ENCODE measurements at regions not wholly inside any gene's neighbourhood (a gene's known extent, or its start where the extent isn't known, plus 50 kb on each side); places are given as distances from the start of the nearest gene placed in this dataset.

GRCh38 chr22:19579880-19580279 is 55.7 kb upstream of the CLDN5 start:
- Histone ChIP-seq H3K27ac (peak overlapping the region; percentile 51), H3K27me3 (no peaks in the 10 kb centered on the region), H3K4me1 (peaks cover 15% of the 10 kb centered on the region), H3K36me3 (no peaks in the 10 kb centered on the region), H3K4me3 (no peak overlapping the region), H3K9me3 (no peaks in the 10 kb centered on the region)
- intact Hi-C loops (cut with DNase I): no loop called here
- DNase-seq (no peak), ATAC-seq (peak; percentile 69)
- no peak for TF ChIP-seq CTCF (IDR thresholded peaks at IDR 0.05)

- Histone ChIP-seq H3K9me3 (no peaks in the 10 kb centered on the region), H3K27ac (no peak overlapping the region), H3K27me3 (no peaks in the 10 kb centered on the region), H3K4me1 (peaks cover 15% of the 10 kb centered on the region), H3K4me3 (no peak overlapping the region), H3K36me3 (no peaks in the 10 kb centered on the region)
- intact Hi-C loops (cut with DNase I): no loop called here
- TF ChIP-seq CTCF (IDR thresholded peaks at IDR 0.05): no peak
- ATAC-seq (no peak), DNase-seq (no peak)
Observed at GRCh38 chr22:19580291-19580890, 56.2 kb upstream of the CLDN5 start.

GRCh38 chr22:19582033-19582693 is 58.0 kb upstream of the CLDN5 start:
- ATAC-seq: no peak
- Histone ChIP-seq H3K36me3 (no peaks in the 10 kb centered on the region), H3K4me3 (no peak overlapping the region), H3K27me3 (no peaks in the 10 kb centered on the region), H3K9me3 (no peaks in the 10 kb centered on the region), H3K27ac (no peak overlapping the region), H3K4me1 (peaks cover 9% of the 10 kb centered on the region)
- intact Hi-C loops (cut with DNase I): no loop called here
- no peak for TF ChIP-seq CTCF (IDR thresholded peaks at IDR 0.05)
- DNase-seq: no peak

- H3K27me3 ChIP-seq: no peaks in the 10 kb centered on the region
- ATAC-seq (no peak), DNase-seq (no peak)
- H3K27ac ChIP-seq: no peak overlapping the region
- intact Hi-C loops (cut with DNase I): no loop called here
- no peak overlapping the region for H3K4me3 ChIP-seq
- H3K9me3 ChIP-seq: no peaks in the 10 kb centered on the region
- H3K4me1 ChIP-seq: no peaks in the 10 kb centered on the region
- no peaks in the 10 kb centered on the region for H3K36me3 ChIP-seq
- no peak for TF ChIP-seq CTCF (IDR thresholded peaks at IDR 0.05)
Observed at GRCh38 chr22:19586922-19587684, 62.9 kb upstream of the CLDN5 start.

- H3K27me3 ChIP-seq: no peaks in the 10 kb centered on the region
- no peaks in the 10 kb centered on the region for H3K4me1 ChIP-seq
- intact Hi-C loops (cut with DNase I): no loop called here
- ATAC-seq (no peak), DNase-seq (no peak)
- no peak overlapping the region for H3K4me3 ChIP-seq
- TF ChIP-seq CTCF (IDR thresholded peaks at IDR 0.05): no peak
- H3K27ac ChIP-seq: no peak overlapping the region
- no peaks in the 10 kb centered on the region for H3K36me3 ChIP-seq
- H3K9me3 ChIP-seq: no peaks in the 10 kb centered on the region
Observed at GRCh38 chr22:19590696-19591095, 66.5 kb upstream of the CLDN5 start.
